Smooth muscle cell (in vitro differentiated cells): ENCODE measurements at regions not wholly inside any gene's neighbourhood (a gene's known extent, or its start where the extent isn't known, plus 50 kb on each side); places are given as distances from the start of the nearest gene placed in this dataset.

ENCODE experiments used
- DNase-seq: peaks from one replicate; lab custom pipeline; 2025; ENCODE audit not compliant: unreplicated experiment; lab: John Stamatoyannopoulos, UW
- H2AFZ ChIP-seq: fragments of 200-600 bp; sonication (generic); 2 replicates; pipeline ENCODE4 v1.6.0; 2016; ENCODE audit warnings: antibody characterized with exemption, low read depth, mild to moderate bottlenecking
- H3F3A ChIP-seq: fragments of 200-600 bp; sonication (generic); 2 replicates; pipeline ENCODE4 v1.6.0; 2017; ENCODE audit warnings: antibody characterized with exemption, low read depth
- H3K27ac ChIP-seq: fragments of 200-600 bp; sonication (generic); 2 replicates; pipeline ENCODE4 v1.5.1; 2016; ENCODE audit warnings: low read depth, mild to moderate bottlenecking
- H3K27me3 ChIP-seq: fragments of 200-600 bp; sonication (generic); 2 replicates; pipeline ENCODE4 v1.6.1; 2016; ENCODE audit warnings: low read depth, mild to moderate bottlenecking
- H3K36me3 ChIP-seq: fragments of 200-600 bp; sonication (generic); 2 replicates; pipeline ENCODE4 v1.5.1; 2016; ENCODE audit warnings: low read depth
- H3K4me1 ChIP-seq: fragments of 200-600 bp; sonication (generic); 2 replicates; pipeline ENCODE4 v1.5.1; 2016; ENCODE audit warnings: low read depth
- H3K4me2 ChIP-seq: fragments of 200-600 bp; sonication (generic); 2 replicates; pipeline ENCODE4 v1.6.0; 2016; ENCODE audit warnings: mild to moderate bottlenecking
- H3K4me3 ChIP-seq: fragments of 200-600 bp; sonication (generic); 2 replicates; pipeline ENCODE4 v1.5.1; 2016; ENCODE audit warnings: mild to moderate bottlenecking
- H3K79me2 ChIP-seq: fragments of 200-600 bp; sonication (generic); 2 replicates; pipeline ENCODE4 v1.6.0; 2016; ENCODE audit warnings: low read depth, mild to moderate bottlenecking
- H3K9ac ChIP-seq: fragments of 200-600 bp; sonication (generic); 2 replicates; pipeline ENCODE4 v1.6.0; 2016; ENCODE audit warnings: low read depth
- H3K9me3 ChIP-seq: fragments of 200-600 bp; sonication (generic); replicated peaks from 2 replicates; pipeline ENCODE4 v1.5.1; 2016; ENCODE audit warnings: low read depth
- H4K20me1 ChIP-seq: fragments of 200-600 bp; sonication (generic); 2 replicates; pipeline ENCODE4 v1.6.0; 2016; ENCODE audit warnings: low read depth
- CTCF ChIP-seq: fragments of 200-600 bp; sonication (generic); IDR thresholded peaks from 2 replicates; pipeline ENCODE4 v1.5.1; 2017; ENCODE audit warnings: borderline replicate concordance, mild to moderate bottlenecking, antibody characterized with exemption; ENCODE audit not compliant: insufficient read depth, poor library complexity, severe bottlenecking
- WGBS: methylation state at CpG from one replicate; pipeline ENCODE4 v1.1.7; 2016; ENCODE audit warnings: low lambda C conversion rate; 5-methylcytosine and 5-hydroxymethylcytosine counted together

GRCh38 chr9:109872901-109873300, 92.9 kb downstream of the PALM2AKAP2 start:
- Histone ChIP-seq H3K4me3 (no peak overlapping the region), H3K4me2 (no peak overlapping the region), H3K36me3 (no peaks in the 10 kb centered on the region), H3K79me2 (no peaks in the 10 kb centered on the region), H3K9me3 (no peaks in the 10 kb centered on the region), H3K27ac (no peak overlapping the region), H3F3A (no peaks in the 10 kb centered on the region), H3K9ac (no peak overlapping the region), H2AFZ (no peak overlapping the region), H3K27me3 (no peaks in the 10 kb centered on the region), H3K4me1 (no peaks in the 10 kb centered on the region), H4K20me1 (peaks cover 12% of the 10 kb centered on the region)
- 86% methylated on average over 4 of the region's 4 CpGs for WGBS
- no peak for TF ChIP-seq CTCF
- no peak for DNase-seq

GRCh38 chr9:109875495-109876129, 95.6 kb downstream of the PALM2AKAP2 start:
- no peak overlapping the region for H3K9ac ChIP-seq
- H3K27me3 ChIP-seq = no peaks in the 10 kb centered on the region
- H3K79me2 ChIP-seq = no peaks in the 10 kb centered on the region
- H3K9me3 ChIP-seq = no peaks in the 10 kb centered on the region
- TF ChIP-seq CTCF = no peak
- no peaks in the 10 kb centered on the region for H3K4me1 ChIP-seq
- no peak overlapping the region for H3K4me3 ChIP-seq
- H3F3A ChIP-seq = no peaks in the 10 kb centered on the region
- H3K27ac ChIP-seq = no peak overlapping the region
- no peak overlapping the region for H3K4me2 ChIP-seq
- 77% methylated on average over 4 of the region's 4 CpGs for WGBS
- H3K36me3 ChIP-seq = no peaks in the 10 kb centered on the region
- peaks cover 11% of the 10 kb centered on the region for H4K20me1 ChIP-seq
- DNase-seq = no peak
- H2AFZ ChIP-seq = no peak overlapping the region

GRCh38 chr9:109880276-109881169, 100.5 kb downstream of the PALM2AKAP2 start:
- Histone ChIP-seq H3K36me3 (no peaks in the 10 kb centered on the region), H3K9ac (no peak overlapping the region), H3K4me2 (no peak overlapping the region), H3K4me3 (no peak overlapping the region), H3F3A (no peaks in the 10 kb centered on the region), H3K27ac (no peak overlapping the region), H3K79me2 (no peaks in the 10 kb centered on the region), H2AFZ (no peak overlapping the region), H3K4me1 (no peaks in the 10 kb centered on the region), H3K9me3 (no peaks in the 10 kb centered on the region), H4K20me1 (no peaks in the 10 kb centered on the region), H3K27me3 (no peaks in the 10 kb centered on the region)
- WGBS = 74% methylated on average over 10 of the region's 10 CpGs
- TF ChIP-seq CTCF = peak; percentile 64
- DNase-seq = no peak
